Panc1 (cell line): ENCODE measurements at regions not wholly inside any gene's neighbourhood (a gene's known extent, or its start where the extent isn't known, plus 50 kb on each side); places are given as distances from the start of the nearest gene placed in this dataset.

ENCODE experiments used
- ATAC-seq: fragments of 200-7000 bp; cut with Tn5 transposase; 2 replicates; pipeline ENCODE4 v1.9.1; 2020; ENCODE audit warnings: mild to moderate bottlenecking, moderate library complexity
- BruUV-seq: library from RNA; stranded (reverse); fragments of 400-500 nt; replicated peaks from 2 replicates; lab custom pipeline; 2021; lab: Mats Ljungman, UMichigan
- CTCF ChIA-PET: fragments of 300-600 bp; sonication (Branson Sonifier 250); formaldehyde crosslinking; loops from one replicate; lab custom pipeline; 2022; ENCODE audit warnings: antibody characterized with exemption; lab: Charles Lee
- POLR2A ChIA-PET: fragments of 300-600 bp; sonication (Branson Sonifier 250); formaldehyde crosslinking; loops from one replicate; lab custom pipeline; 2022; ENCODE audit warnings: antibody characterized with exemption; lab: Charles Lee
- DNase-seq: peaks from one replicate; pipeline ENCODE4 v3.0.0-alpha.2; 2010; ENCODE audit warnings: low read depth, low spot score
- H3K27ac ChIP-seq: 2 replicates; pipeline ENCODE4 v1.5.1; 2011; ENCODE audit warnings: mild to moderate bottlenecking, low read length, inconsistent platforms
- H3K27me3 ChIP-seq: fragments of 200-500 bp; sonication (Bioruptor generic); 2 replicates; pipeline ENCODE4 v1.6.0; 2014; ENCODE audit warnings: low read length, inconsistent platforms; ENCODE audit not compliant: control insufficient read depth, insufficient read depth
- H3K36me3 ChIP-seq: fragments of 200-500 bp; sonication (Bioruptor generic); 2 replicates; pipeline ENCODE4 v1.5.1; 2014; ENCODE audit warnings: inconsistent platforms, mild to moderate bottlenecking, low read length, moderate library complexity; ENCODE audit not compliant: control insufficient read depth, insufficient read depth
- H3K4me1 ChIP-seq: 2 replicates; pipeline ENCODE4 v1.5.1; 2011; ENCODE audit warnings: inconsistent platforms, mild to moderate bottlenecking, low read length, moderate library complexity; ENCODE audit not compliant: control insufficient read depth, insufficient read depth
- H3K4me3 ChIP-seq, 2 experiments: 2 replicates each; pipeline ENCODE4 v1.5.1; 2011 to 2012; ENCODE audit warnings: low read depth in 2 of 2, low read length in 2 of 2, mild to moderate bottlenecking in 2 of 2, inconsistent platforms in 1 of 2, moderate library complexity in 1 of 2
- H3K9me3 ChIP-seq: fragments of 200-500 bp; sonication (Bioruptor generic); 2 replicates; pipeline ENCODE4 v1.5.1; 2014; ENCODE audit warnings: low read depth, mild to moderate bottlenecking, inconsistent platforms, low read length, moderate library complexity; ENCODE audit not compliant: control insufficient read depth, insufficient read depth
- CTCF ChIP-seq: fragments of 450-650 bp; IDR thresholded peaks from 2 replicates; pipeline ENCODE4 v1.5.1; 2017; ENCODE audit warnings: mild to moderate bottlenecking
- POLR2AphosphoS5 ChIP-seq: IDR thresholded peaks from 2 replicates; pipeline ENCODE4 v1.6.1; 2012; ENCODE audit warnings: mild to moderate bottlenecking, low read depth, low read length, moderate library complexity
- REST ChIP-seq, 2 experiments: IDR thresholded peaks; 2 replicates each; pipeline ENCODE4 v1.6.1; 2011 to 2012; ENCODE audit warnings: low read depth in 2 of 2, control low read depth in 1 of 2, low read length in 1 of 2, mild to moderate bottlenecking in 1 of 2, moderate library complexity in 1 of 2; ENCODE audit not compliant: insufficient read depth in 1 of 2
- SIN3A ChIP-seq: IDR thresholded peaks from 2 replicates; pipeline ENCODE4 v1.6.1; 2012; ENCODE audit warnings: low read depth, mild to moderate bottlenecking, low read length, moderate library complexity, borderline replicate concordance; ENCODE audit not compliant: insufficient read depth
- TCF7L2 ChIP-seq: IDR thresholded peaks from 2 replicates; pipeline ENCODE4 v1.6.1; 2011; ENCODE audit warnings: mild to moderate bottlenecking, low read depth, low read length, inconsistent platforms
- in situ Hi-C: cut with HindIII; loops from 2 replicates; pipeline ENCODE4 v1.10.0; 2016; ENCODE audit warnings: low sequenced_read_pairs, low pct_unique_long_range_greater_than_20kb
- intact Hi-C: fragments of 100-400 bp; cut with micrococcal nuclease; formaldehyde crosslinking; loops from one replicate; pipeline ENCODE4 v1.10.0; 2022; ENCODE audit not compliant: unreplicated experiment

GRCh38 chr9:82890401-82890800 lies 172.5 kb downstream of the RASEF start:
- intact Hi-C loops = no loop called here
- in situ Hi-C loops = no loop called here

GRCh38 chr9:82890865-82891264 lies 172.1 kb downstream of the RASEF start:
- Histone ChIP-seq H3K27me3 (no peaks in the 10 kb centered on the region), H3K27ac (no peak overlapping the region), H3K4me3 (no peak overlapping the region), H3K4me1 (no peaks in the 10 kb centered on the region), H3K36me3 (no peaks in the 10 kb centered on the region), H3K9me3 (no peaks in the 10 kb centered on the region)
- no TSS peak for BruUV-seq
- CTCF ChIA-PET = no interaction called here
- intact Hi-C loops = no loop called here
- no peak for DNase-seq
- no peak for ATAC-seq
- in situ Hi-C loops = no loop called here
- POLR2A ChIA-PET = no interaction called here
- TF ChIP-seq CTCF = no peak
- TF ChIP-seq TCF7L2 = no peak
- no peak for TF ChIP-seq SIN3A
- no peak for TF ChIP-seq REST (IDR thresholded peaks at IDR 0.05; ENCODE audit: insufficient read depth in 1 of 2, low read depth in 2 of 2, low read length in 1 of 2)
- TF ChIP-seq POLR2AphosphoS5 = no peak

More at GRCh38 chr9:82890401-82890800, 172.5 kb downstream of the RASEF start:
- H3K36me3 ChIP-seq = no peaks in the 10 kb centered on the region
- no peak for ATAC-seq
- ChIA-PET CTCF (no interaction called here), POLR2A (no interaction called here)
- TF ChIP-seq SIN3A (no peak), CTCF (no peak), REST (IDR thresholded peaks at IDR 0.05; ENCODE audit: insufficient read depth in 1 of 2, low read depth in 2 of 2, low read length in 1 of 2) (no peak), TCF7L2 (no peak), POLR2AphosphoS5 (no peak)
- no peak overlapping the region for H3K27ac ChIP-seq
- H3K27me3 ChIP-seq = no peaks in the 10 kb centered on the region
- H3K4me3 ChIP-seq = no peak overlapping the region
- no TSS peak for BruUV-seq
- no peaks in the 10 kb centered on the region for H3K9me3 ChIP-seq
- no peaks in the 10 kb centered on the region for H3K4me1 ChIP-seq
- DNase-seq = no peak
